Left lobe of liver (tissue), 2 donors: ENCODE measurements at regions not wholly inside any gene's neighbourhood (a gene's known extent, or its start where the extent isn't known, plus 50 kb on each side); places are given as distances from the start of the nearest gene placed in this dataset.
"Not testable (repeated sequence)": the region's sequence is repeated elsewhere in the genome, so short reads cannot be mapped to it uniquely, and the experiment has no call there.

Source experiments
- ATAC-seq: fragments of 200-7000 bp; cut with Tn5 transposase; one replicate; pipeline ENCODE4 v1.9.1; 2020; ENCODE audit warnings: mild to moderate bottlenecking, moderate library complexity
- DNase-seq: peaks from one replicate; pipeline ENCODE4 v3.0.0-alpha.2; 2020; ENCODE audit warnings: low spot score
- donor health status: DM: no; HTN: no; CAD: no; lungs with moderate emphysema.
- donor health status: DM: no; HTN: yes; CAD: no.

DNA sequence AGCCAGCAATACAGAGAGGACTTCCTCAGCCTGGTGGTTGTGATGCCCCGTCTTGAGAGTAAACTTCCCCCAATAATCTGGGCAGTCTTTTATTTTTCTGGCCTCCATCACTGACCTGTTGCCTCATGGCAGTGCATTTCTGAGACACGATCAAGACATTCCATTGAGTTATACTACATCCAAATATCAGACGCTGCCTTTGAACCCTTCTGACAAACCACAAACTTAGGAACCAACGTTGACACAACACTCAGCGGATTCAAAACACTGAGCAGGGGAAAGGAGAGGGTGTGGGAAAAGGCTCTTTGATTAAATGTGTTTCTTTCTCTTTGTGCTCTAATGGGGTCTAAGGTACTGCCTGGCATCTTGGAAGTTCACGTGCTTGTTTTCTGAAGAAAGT lies 100.7 kb upstream of the TBX5 start:
- DNase-seq (no peak), ATAC-seq (no peak)

DNA sequence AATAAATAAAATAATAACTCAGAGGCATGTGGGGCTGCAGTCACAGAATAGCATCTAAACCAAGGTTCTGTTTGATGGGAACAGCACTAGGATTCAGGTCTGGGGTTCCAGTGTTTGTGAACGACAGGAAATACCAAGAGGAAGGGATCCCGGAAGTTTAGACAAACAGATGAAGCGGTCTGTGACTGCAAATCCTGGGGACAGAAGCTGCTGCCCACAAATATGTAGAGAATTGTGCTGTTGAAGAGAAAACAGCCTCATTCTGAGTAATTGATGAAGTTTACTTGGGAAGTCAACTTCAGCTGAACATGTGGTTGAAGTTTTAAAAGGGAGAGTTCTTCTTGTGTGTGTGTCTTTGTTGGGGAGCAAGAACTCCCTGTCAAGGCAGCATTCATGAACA lies 98.4 kb upstream of the TBX5 start:
- DNase-seq (no peak), ATAC-seq (no peak)

DNA sequence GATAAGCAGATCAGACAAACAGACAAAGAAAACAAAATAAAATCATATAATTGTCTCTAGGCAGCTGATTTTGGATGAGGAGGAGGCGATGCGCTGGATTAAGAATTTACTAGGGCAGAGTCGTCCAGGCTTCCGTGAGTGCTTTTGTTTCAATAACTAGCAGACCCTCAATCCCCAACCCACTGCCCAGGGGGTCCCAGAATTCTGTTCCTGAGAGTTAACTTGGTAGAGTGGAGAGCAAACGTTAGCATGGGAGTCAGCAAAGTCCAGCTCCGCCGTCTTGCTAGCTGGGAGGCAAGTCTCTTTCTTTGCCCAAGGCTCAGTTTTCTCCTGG lies 95.5 kb upstream of the TBX5 start:
- ATAC-seq (no peak), DNase-seq (no peak)

DNA sequence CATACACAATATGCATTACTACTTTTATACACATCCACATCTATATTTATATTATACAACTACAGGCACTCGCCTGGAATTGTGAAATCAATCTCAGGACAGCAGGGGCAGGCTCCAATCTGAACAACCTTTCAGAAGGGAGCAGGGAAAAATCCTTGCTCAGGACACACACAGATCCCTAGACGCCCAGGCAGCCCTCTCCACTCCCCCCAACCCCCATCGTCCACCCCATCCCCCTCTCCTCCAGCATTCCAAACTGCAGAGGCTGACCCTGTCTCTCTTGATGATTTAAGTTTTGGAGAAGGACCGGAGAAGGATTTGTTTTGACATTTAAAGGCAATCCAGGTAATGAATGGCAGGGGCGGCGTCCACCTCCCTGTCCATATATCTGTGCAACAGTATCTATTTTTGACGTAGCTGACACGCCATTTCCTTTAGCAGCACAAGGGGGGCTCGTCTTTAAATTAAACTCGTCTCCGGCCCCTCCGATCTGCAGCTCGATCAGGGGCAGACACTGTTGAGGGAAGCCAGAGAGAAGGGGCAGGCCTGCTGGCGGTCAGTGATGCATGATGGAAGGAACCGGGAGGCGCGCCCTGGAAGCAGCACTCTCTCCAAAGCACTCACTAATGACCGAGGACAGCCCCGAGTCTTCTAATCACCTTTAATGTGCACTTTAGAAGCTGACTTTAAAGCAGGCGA lies 95.0 kb upstream of the TBX5 start:
- ATAC-seq (no peak), DNase-seq (no peak)

DNA sequence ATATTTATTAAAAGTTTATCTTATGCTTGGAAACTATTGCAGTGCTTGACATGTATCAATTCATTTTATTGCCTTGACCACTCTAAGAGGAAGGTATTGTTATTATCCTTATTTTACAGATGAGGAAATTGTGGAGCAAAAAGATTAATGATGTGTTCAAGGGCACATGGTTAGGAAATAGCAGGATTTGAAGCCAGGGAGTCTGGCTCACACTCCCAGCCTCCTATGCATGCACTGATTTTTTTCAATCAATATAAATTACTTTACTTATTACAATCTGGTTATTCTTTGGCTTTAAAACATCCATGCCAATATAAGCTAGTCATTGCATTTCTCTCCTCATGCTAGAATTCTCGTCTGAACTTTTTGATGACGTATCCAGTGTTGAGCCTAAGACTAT lies 94.2 kb upstream of the TBX5 start:
- ATAC-seq (no peak), DNase-seq (no peak)

DNA sequence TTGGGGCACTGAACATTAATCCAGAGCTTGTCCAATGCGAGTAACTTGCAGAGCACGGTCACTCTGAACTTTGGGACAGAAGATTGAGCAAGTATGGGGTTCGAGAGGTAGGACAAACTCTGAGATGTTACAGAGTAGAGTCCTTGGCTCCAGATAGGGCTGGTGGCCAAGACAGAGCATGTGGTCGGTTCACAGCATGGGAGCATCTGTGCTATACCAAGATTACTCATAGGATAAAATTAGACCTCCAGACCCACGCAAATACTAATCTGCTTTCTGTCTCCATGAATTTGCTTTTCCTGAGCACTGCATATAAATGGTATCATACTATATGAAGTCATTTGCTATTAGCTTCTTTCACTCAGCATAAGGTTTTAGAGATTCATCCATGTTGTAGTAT lies 93.4 kb upstream of the TBX5 start:
- no peak for DNase-seq
- no peak for ATAC-seq

DNA sequence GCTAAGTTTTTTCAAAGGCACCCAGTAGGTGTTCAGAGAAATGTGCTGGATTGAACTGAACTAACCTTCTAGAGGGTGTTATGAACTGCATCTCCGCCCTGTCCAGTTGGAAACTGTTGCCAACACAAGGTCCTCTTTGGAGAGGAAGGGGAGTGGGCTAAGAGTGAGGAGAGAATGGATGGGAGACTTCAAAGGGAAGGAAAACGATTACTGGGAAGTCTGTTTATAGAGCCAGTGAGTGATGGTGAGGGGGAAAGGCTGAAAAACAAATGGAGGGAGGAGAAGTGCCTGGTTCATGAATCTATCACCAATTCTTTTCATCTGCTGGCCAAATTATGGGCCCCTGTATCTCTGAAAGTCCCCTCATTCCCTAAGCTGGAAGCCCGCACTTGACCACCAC lies 86.0 kb upstream of the TBX5 start:
- ATAC-seq (no peak), DNase-seq (no peak)

DNA sequence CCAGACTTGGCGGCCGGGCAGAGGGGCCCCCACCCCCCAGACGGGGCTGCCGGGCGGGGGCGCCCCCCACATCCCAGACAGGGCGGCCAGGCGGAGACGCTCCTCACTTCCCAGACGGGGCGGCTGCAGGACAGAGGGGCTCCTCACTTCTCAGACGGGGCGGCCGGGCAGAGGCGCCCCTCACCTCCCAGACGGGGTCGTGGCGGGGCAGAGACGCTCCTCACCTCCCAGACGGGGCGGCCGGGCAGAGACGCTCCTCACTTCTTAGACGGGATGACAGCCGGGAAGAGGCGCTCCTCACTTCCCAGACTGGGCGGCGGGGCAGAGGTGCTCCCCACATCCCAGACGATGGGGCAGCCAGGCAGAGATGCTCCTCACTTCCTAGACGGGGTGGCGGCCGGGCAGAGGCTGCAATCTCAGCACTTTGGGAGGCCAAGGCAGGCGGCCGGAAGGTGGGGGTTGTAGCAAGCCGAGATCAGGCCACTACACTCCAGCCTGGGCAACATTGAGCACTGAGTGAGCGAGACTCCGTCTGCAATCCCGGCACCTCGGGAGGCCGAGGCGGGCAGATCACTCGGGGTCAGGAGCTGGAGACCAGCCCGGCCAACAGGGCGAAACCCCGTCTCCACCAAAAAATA lies 79.0 kb upstream of the TBX5 start:
- not testable (repeated sequence) for DNase-seq, ATAC-seq

DNA sequence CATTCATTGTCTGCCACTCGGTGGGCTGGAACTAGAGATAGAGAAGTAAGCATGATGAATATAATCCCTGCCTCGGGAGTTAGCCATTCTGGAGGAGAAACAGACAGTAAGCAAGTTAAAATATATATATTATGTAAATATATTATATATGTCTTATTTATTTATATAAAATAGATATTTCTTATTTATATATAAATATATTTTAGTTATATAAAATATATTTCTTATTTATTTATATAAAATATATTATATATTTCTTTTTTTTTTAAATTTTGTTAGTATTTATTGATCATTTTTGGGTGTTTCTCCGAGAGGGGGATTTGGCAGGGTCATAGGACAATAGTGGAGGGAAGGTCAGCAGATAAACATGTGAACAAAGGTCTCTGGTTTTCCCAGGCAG lies 78.1 kb upstream of the TBX5 start:
- DNase-seq (no peak), ATAC-seq (no peak)

DNA sequence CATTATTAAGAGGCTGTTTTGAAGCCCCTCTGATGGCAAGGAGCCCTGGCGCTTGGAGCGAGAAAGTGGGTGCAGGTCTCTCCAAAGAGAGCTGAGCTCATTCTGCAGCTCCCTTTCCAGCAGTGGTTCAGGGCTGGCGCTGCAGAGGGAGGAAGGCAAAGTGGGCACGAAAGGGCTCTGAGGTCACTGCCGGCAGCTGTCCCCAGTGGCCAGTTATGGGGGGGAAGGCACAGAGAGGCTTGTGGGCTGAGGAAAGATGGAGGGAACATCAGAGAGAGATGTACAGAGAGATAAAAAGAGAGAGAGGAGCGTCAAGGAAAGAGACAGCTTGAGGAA lies 75.2 kb upstream of the TBX5 start:
- ATAC-seq (no peak), DNase-seq (no peak)

DNA sequence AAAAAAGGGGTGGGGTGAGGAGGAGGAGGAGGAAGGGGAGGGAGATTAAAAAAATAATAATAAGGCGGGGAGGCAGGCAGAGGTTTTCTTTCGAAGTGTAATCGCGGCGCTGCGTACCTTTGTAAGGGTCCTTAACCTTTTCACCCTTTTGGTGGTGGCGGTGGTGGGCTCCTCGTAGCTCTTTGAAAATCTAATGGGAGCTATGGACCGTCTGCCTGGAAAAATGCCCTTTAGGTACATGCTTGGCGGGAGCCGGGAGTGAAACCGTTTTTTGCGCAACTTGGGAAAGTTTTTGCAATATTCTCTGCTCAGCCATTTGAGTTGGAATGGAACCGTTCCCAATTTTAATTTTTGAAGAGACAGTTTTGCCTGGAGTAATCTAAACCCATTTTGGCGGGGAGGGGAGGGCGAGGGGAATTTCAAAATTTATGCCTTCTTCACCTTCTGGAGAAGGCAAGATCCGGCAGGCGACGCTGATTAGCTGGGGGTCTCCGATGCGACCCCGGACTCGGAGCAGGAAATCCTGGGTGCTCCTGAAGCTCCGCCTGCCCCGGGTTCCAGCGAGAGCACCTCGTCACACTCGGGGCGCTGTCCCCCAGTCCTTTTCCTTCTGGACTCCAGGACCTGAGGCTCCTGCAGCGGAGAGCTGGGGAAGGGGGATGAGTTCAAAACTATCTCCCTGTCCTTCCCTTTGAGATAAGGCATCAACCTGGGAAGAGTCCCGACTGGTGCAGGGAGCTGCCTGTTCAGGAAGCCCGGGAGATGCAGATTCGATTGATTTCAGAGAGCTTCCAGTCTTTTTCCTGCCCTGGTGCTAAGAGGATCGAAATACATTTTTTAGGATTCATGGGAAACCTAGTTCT lies 74.6 kb upstream of the TBX5 start:
- DNase-seq (no peak), ATAC-seq (peak; percentile 72)

DNA sequence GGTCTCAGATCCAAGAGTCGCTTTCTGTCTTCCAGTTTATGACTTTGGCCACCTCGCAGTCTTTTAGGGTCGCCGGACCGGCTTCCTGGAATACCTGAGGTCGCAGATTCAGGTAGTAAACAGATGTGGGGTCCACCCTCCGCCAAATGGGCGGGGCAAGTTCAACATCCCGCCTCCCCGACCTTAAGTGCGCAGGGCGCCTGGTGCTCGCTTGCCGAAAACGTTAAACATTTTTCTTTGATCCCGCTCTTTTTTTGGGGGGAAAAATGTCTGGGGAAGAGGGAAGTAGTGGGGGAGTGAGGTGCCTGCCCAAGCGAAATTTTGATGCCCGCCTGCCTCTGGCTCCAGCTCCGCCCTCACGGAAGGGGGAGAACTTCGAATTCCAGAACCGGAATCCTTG lies 73.9 kb upstream of the TBX5 start:
- no peak for ATAC-seq

DNA sequence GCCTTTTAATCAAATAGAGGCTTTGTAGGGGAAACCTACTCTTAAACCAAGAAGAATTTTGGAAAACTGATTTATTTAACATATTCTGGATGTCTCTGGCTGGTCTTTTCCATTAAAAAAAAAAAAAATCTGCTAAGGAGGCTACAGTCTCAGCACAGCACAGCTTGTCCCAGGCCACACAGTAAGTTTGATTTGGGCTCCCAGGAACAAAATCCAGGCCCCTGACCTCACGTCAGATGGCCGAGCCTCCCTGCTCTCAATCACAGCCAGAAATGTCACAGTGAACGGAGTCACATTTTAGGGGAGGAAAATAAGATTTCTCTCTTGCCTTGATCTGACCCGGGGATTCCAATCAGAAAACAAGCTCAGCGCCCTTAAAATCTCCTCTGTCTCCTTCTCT lies 72.9 kb upstream of the TBX5 start:
- no peak for DNase-seq
- ATAC-seq, result no peak

More for the DNA sequence above, 73.9 kb upstream of the TBX5 start:
- DNase-seq, result no peak

DNA sequence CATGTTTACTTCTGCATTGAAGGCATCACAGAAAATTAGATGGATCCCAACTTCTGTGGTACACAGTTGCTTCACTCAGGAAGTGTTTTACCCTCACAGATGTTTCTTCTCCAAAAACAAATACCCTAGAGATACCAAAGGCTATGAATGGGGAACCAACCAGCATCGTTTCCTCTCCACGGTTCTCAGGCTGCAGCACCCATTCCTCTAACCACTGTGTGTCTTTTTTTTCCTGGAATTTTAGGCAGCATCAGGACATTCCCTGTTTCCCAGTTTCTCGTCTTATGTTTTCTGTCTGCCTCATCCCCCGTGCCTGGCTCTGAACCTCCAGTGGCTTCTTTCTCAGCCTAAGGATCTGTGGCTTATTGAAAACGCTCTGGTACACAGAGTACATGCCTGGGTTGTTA lies 72.0 kb upstream of the TBX5 start:
- no peak for DNase-seq
- ATAC-seq, result no peak

DNA sequence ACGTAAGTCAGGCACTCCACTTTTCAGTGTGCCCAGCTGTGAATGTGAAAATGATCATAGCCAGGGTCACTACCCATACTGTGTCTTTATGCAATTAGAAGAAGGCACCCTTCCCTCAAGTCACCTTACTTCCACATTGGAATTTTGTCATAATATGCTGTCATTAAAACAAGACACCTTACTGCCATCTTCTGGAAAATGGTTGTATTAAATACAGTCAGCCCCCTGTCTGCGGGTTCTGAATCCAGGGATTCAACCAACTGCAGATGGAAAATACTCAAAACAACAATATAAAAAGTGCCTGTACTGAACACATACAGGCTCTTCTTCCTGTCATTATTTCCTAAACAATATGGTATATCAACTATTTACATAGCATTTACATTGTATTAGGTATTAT lies 70.2 kb upstream of the TBX5 start:
- DNase-seq (no peak), ATAC-seq (peak; percentile 52)

DNA sequence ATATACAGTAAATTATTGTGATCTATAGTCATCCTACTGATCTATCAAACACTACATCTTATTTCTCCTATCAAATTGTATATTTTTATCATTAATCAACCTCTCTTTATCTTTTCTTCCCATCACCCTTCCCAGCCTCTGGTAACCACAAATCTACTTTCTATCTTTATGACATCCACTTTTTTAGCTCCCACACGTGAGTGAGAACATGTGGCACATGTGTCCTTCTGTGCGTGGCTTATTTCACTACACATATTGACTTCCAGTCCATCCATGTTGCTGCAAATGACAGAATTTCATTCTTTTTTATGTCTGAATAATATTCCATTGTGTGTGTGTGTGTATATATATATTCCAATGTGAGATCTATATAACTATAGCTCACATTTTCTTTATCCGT lies 67.8 kb upstream of the TBX5 start:
- ATAC-seq, result no peak

DNA sequence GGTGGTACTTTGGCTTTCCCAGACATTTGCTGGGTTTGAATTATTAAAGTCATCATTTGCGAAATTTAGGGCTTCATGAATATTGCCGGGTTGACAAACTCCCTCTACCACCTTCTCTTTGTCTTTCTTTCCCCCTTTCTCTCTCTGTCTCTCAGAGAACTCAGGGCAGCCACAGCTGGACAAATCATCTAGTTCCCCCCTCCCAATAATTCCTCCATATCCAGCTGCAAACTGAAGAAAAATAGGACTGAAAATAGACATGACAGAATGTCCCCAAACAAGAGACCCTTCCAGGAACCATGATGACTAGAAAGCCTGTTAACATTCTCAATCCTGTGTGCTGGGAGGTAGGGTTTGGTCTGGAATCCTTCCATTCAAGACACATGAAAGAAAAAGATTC lies 67.1 kb upstream of the TBX5 start:
- ATAC-seq, result no peak
- no peak for DNase-seq

More for the DNA sequence above, 67.8 kb upstream of the TBX5 start:
- DNase-seq, result no peak

DNA sequence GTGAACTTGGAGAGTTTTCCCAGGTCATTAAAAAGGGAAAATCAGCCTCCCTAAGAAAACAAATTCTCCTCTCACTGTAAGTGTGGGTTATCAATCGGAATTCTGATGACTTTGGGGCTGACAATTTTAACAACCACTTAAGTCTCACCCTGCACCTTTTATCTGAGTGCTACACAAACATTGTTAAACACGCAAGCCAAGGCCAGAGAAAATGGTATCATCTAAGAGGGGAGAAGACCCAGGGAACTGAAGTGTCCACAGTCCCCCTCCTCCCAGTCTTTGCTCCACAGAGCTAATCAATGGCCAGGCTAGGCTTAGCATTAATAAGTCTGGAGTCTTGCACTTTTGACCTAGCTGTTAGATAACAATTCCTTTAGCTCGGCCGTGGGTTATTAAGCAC lies 51.7 kb upstream of the TBX5 start:
- no peak for DNase-seq

More for the DNA sequence above, 51.7 kb upstream of the TBX5 start:
- ATAC-seq, result no peak
